ENCODE measurements at regions not wholly inside any gene's neighbourhood (a gene's known extent, or its start where the extent isn't known, plus 50 kb on each side); places are given as distances from the start of the nearest gene placed in this dataset.

- TF ChIP-seq CTCF (IDR thresholded peaks at IDR 0.05) (peak; percentile 68 to 88 (median 76)), POLR2A (IDR thresholded peaks at IDR 0.05) (no peak)
Measured at GRCh38 chr10:29386342-29386999, 97.6 kb downstream of the LYZL1 start.

All from adrenal gland (tissue), 5 donors.